Hepatocyte (in vitro differentiated cells): ENCODE measurements at regions not wholly inside any gene's neighbourhood (a gene's known extent, or its start where the extent isn't known, plus 50 kb on each side); places are given as distances from the start of the nearest gene placed in this dataset.

Experiments used
- DNase-seq: peaks from one replicate; pipeline ENCODE4 v3.0.0-alpha.2; 2016; ENCODE audit warnings: low spot score
- H2AFZ ChIP-seq: fragments of 200-600 bp; sonication (generic); 2 replicates; pipeline ENCODE4 v1.6.0; 2016; ENCODE audit warnings: antibody characterized with exemption, mild to moderate bottlenecking
- H3K27ac ChIP-seq: fragments of 200-600 bp; sonication (generic); 2 replicates; pipeline ENCODE4 v1.5.1; 2016; ENCODE audit warnings: mild to moderate bottlenecking
- H3K27me3 ChIP-seq: fragments of 200-600 bp; sonication (generic); 2 replicates; pipeline ENCODE4 v1.6.1; 2016
- H3K36me3 ChIP-seq: fragments of 200-600 bp; sonication (generic); replicated peaks from 2 replicates; pipeline ENCODE4 v1.5.1; 2016; ENCODE audit warnings: low read depth; ENCODE audit not compliant: insufficient read depth
- H3K4me1 ChIP-seq: fragments of 200-600 bp; sonication (generic); 2 replicates; pipeline ENCODE4 v1.5.1; 2016; ENCODE audit warnings: mild to moderate bottlenecking, moderate library complexity; ENCODE audit not compliant: insufficient read depth
- H3K4me2 ChIP-seq: fragments of 200-600 bp; sonication (generic); 2 replicates; pipeline ENCODE4 v1.6.0; 2016
- H3K4me3 ChIP-seq: fragments of 200-600 bp; sonication (generic); 2 replicates; pipeline ENCODE4 v1.5.1; 2016; ENCODE audit warnings: mild to moderate bottlenecking
- H3K79me2 ChIP-seq: fragments of 200-600 bp; sonication (generic); 2 replicates; pipeline ENCODE4 v1.6.0; 2017; ENCODE audit warnings: mild to moderate bottlenecking
- H3K9me2 ChIP-seq: fragments of 200-600 bp; sonication (generic); replicated peaks from 2 replicates; pipeline ENCODE4 v1.6.0; 2017; ENCODE audit warnings: mild to moderate bottlenecking; ENCODE audit not compliant: insufficient read depth
- H3K9me3 ChIP-seq: fragments of 200-600 bp; sonication (generic); 2 replicates; pipeline ENCODE4 v1.5.1; 2016; ENCODE audit warnings: low read depth, mild to moderate bottlenecking
- H4K20me1 ChIP-seq: fragments of 200-600 bp; sonication (generic); 2 replicates; pipeline ENCODE4 v1.6.0; 2016; ENCODE audit warnings: mild to moderate bottlenecking; ENCODE audit not compliant: insufficient read depth, poor library complexity, severe bottlenecking
- EZH2 ChIP-seq: fragments of 200-600 bp; sonication (generic); IDR thresholded peaks from 2 replicates; pipeline ENCODE4 v1.6.1; 2016; ENCODE audit warnings: antibody characterized with exemption, mild to moderate bottlenecking, borderline replicate concordance
- EZH2phosphoT487 ChIP-seq: fragments of 200-600 bp; sonication (generic); IDR thresholded peaks from one replicate; pipeline ENCODE4 v1.6.1; 2018; ENCODE audit warnings: antibody characterized with exemption, mild to moderate bottlenecking, low read depth, moderate library complexity; ENCODE audit not compliant: unreplicated experiment, severe bottlenecking
- WGBS: methylation state at CpG from one replicate; pipeline ENCODE4 v1.1.6; 2016; ENCODE audit warnings: low lambda C conversion rate; ENCODE audit errors: missing lambda C conversion rate; 5-methylcytosine and 5-hydroxymethylcytosine counted together
- TF ChIP-seq, protein P1 (sequence below): fragments of 200-600 bp; sonication (generic); IDR thresholded peaks from 2 replicates; pipeline ENCODE4 v1.5.1; 2016; ENCODE audit warnings: antibody characterized with exemption, mild to moderate bottlenecking; ENCODE audit not compliant: poor library complexity

GRCh38 chr3:124516333-124516732 is 213.9 kb upstream of the UMPS start:
- H3K4me2 ChIP-seq: no peak overlapping the region
- no peaks in the 10 kb centered on the region for H4K20me1 ChIP-seq
- 69% methylated on average over 1 of the region's 1 CpG for WGBS
- H2AFZ ChIP-seq: no peak overlapping the region
- H3K4me1 ChIP-seq: peaks cover 5% of the 10 kb centered on the region
- H3K36me3 ChIP-seq: no peaks in the 10 kb centered on the region
- no peak for DNase-seq
- H3K79me2 ChIP-seq: no peaks in the 10 kb centered on the region
- H3K4me3 ChIP-seq: no peak overlapping the region
- H3K9me2 ChIP-seq: no peaks in the 10 kb centered on the region
- no peak overlapping the region for H3K27ac ChIP-seq
- H3K9me3 ChIP-seq: no peaks in the 10 kb centered on the region
- TF ChIP-seq EZH2: no peak
- TF ChIP-seq, protein P1, sequence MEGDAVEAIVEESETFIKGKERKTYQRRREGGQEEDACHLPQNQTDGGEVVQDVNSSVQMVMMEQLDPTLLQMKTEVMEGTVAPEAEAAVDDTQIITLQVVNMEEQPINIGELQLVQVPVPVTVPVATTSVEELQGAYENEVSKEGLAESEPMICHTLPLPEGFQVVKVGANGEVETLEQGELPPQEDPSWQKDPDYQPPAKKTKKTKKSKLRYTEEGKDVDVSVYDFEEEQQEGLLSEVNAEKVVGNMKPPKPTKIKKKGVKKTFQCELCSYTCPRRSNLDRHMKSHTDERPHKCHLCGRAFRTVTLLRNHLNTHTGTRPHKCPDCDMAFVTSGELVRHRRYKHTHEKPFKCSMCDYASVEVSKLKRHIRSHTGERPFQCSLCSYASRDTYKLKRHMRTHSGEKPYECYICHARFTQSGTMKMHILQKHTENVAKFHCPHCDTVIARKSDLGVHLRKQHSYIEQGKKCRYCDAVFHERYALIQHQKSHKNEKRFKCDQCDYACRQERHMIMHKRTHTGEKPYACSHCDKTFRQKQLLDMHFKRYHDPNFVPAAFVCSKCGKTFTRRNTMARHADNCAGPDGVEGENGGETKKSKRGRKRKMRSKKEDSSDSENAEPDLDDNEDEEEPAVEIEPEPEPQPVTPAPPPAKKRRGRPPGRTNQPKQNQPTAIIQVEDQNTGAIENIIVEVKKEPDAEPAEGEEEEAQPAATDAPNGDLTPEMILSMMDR: no peak
- no peak for TF ChIP-seq EZH2phosphoT487
- H3K27me3 ChIP-seq: no peaks in the 10 kb centered on the region

GRCh38 chr3:124517306-124517705 is 212.9 kb upstream of the UMPS start:
- DNase-seq: no peak

DNA sequence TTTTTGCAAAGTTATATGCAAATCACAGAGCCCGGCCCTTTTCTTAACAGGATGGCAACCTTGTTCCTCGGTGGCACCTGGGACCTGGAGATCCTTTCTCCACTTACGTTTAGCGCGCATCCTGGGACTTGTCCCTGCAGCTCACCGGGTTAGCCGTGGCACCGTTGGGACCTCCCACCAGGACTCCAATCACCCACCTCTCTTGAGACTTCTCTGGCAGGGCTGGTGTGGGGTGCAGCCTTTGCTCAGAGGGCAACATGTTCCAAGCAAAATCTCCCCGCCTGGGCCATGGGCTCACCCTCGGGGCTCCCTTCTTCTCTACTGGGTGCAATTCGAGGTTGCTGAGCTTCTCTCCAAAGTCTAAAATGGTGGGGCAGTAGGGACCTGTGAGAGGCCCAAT is 211.9 kb upstream of the UMPS start:
- H3K27me3 ChIP-seq: no peaks in the 10 kb centered on the region
- DNase-seq: no peak
- H3K79me2 ChIP-seq: no peaks in the 10 kb centered on the region
- no peak overlapping the region for H2AFZ ChIP-seq
- no peaks in the 10 kb centered on the region for H3K9me2 ChIP-seq
- no peaks in the 10 kb centered on the region for H3K4me1 ChIP-seq
- TF ChIP-seq EZH2: no peak
- TF ChIP-seq EZH2phosphoT487: no peak
- TF ChIP-seq, protein P1: no peak
- no peak overlapping the region for H3K4me3 ChIP-seq
- H3K27ac ChIP-seq: no peak overlapping the region
- H3K4me2 ChIP-seq: no peak overlapping the region
- no peaks in the 10 kb centered on the region for H3K9me3 ChIP-seq
- no peaks in the 10 kb centered on the region for H3K36me3 ChIP-seq
- H4K20me1 ChIP-seq: no peaks in the 10 kb centered on the region
- WGBS: 97% methylated on average over 11 of the region's 11 CpGs

More at GRCh38 chr3:124517306-124517705, 212.9 kb upstream of the UMPS start:
- Histone ChIP-seq H3K27me3 (no peaks in the 10 kb centered on the region), H3K27ac (no peak overlapping the region), H3K4me3 (no peak overlapping the region), H3K9me2 (no peaks in the 10 kb centered on the region), H3K4me2 (no peak overlapping the region), H3K79me2 (no peaks in the 10 kb centered on the region), H2AFZ (no peak overlapping the region), H3K4me1 (peaks cover 5% of the 10 kb centered on the region), H3K9me3 (no peaks in the 10 kb centered on the region), H3K36me3 (no peaks in the 10 kb centered on the region), H4K20me1 (no peaks in the 10 kb centered on the region)
- WGBS: 90% methylated on average over 2 of the region's 2 CpGs
- TF ChIP-seq EZH2: no peak
- no peak for TF ChIP-seq EZH2phosphoT487
- TF ChIP-seq, protein P1: no peak

DNA sequence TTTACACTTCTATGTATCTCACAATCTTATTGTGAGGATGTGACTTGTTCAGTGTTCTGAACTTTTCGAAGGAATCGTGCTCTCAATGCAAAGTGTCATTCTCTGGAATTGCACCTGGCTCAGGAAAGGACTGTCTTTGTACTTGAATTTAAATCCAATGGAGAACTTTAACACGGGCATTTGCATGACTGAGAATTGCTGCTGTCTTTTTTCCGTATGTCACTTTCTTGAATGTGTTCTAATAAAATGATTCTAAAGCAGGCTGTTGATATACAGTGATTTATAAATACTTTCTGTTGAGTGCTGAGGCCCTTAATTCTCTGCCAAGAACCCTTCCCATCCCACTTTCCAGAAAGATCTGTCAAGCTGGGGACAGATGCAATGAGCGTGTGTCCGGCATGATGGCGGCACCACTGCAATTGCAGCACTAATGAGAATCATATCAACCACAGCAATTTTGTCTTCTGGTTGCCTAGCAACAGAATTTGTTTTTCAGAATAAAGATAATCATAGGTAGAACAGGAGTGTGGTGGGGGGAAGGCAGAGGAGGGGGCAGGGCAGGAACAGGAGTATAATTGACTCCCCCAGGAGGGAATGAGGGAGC is 210.6 kb upstream of the UMPS start:
- TF ChIP-seq, protein P1: no peak
- TF ChIP-seq EZH2phosphoT487 (no peak), EZH2 (no peak)
- Histone ChIP-seq H3K36me3 (no peaks in the 10 kb centered on the region), H3K79me2 (no peaks in the 10 kb centered on the region), H3K27me3 (no peaks in the 10 kb centered on the region), H3K4me3 (no peak overlapping the region), H3K9me2 (no peaks in the 10 kb centered on the region), H3K27ac (no peak overlapping the region), H4K20me1 (no peaks in the 10 kb centered on the region), H3K9me3 (no peaks in the 10 kb centered on the region), H3K4me2 (no peak overlapping the region), H2AFZ (no peak overlapping the region), H3K4me1 (no peaks in the 10 kb centered on the region)
- WGBS: 91% methylated on average over 7 of the region's 7 CpGs
- DNase-seq: no peak
